ENCODE measurements at regions not wholly inside any gene's neighbourhood (a gene's known extent, or its start where the extent isn't known, plus 50 kb on each side); places are given as distances from the start of the nearest gene placed in this dataset.

- TF ChIP-seq USF2 (CRISPR knock-in tag; IDR thresholded peaks at IDR 0.05) (no peak), SMAD3 (CRISPR knock-in tag; IDR thresholded peaks at IDR 0.05; ENCODE audit: borderline replicate concordance) (no peak), USF1 (CRISPR knock-in tag; IDR thresholded peaks at IDR 0.05) (no peak), SMAD4 (CRISPR knock-in tag; IDR thresholded peaks at IDR 0.05) (no peak)
Observed at GRCh38 chr11:121741761-121742361, 289.1 kb upstream of the SORL1-AS1 start (continued).

- Mint-ChIP-seq H3K36me3 (peaks cover 14% of the 10 kb centered on the region), H3K27me3 (ENCODE audit: low read depth) (no peaks in the 10 kb centered on the region; the same call in 1 of the 2 replicates), H3K27ac (no peak overlapping the region), H3K4me1 (no peaks in the 10 kb centered on the region), H3K9me3 (peaks cover 32% of the 10 kb centered on the region), H3K4me3 (no peak overlapping the region)
- ATAC-seq: no peak
- TF ChIP-seq ZNF121 (CRISPR knock-in tag; IDR thresholded peaks at IDR 0.05) (no peak), FOXK1 (CRISPR knock-in tag; IDR thresholded peaks at IDR 0.05) (no peak), ELF4 (CRISPR knock-in tag; IDR thresholded peaks at IDR 0.05; ENCODE audit: low read depth) (no peak), AFF4 (CRISPR knock-in tag; IDR thresholded peaks at IDR 0.05; ENCODE audit: borderline replicate concordance) (no peak), MXD4 (CRISPR knock-in tag; IDR thresholded peaks at IDR 0.05; ENCODE audit: borderline replicate concordance) (no peak), MLX (CRISPR knock-in tag; IDR thresholded peaks at IDR 0.05) (no peak), EMX1 (CRISPR knock-in tag; IDR thresholded peaks at IDR 0.05) (no peak), SP1 (CRISPR knock-in tag; conservative IDR thresholded peaks at IDR 0.05) (no peak), ZNF232 (CRISPR knock-in tag; IDR thresholded peaks at IDR 0.05) (no peak), NR1H2 (CRISPR knock-in tag; IDR thresholded peaks at IDR 0.05) (no peak), SMAD3 (CRISPR knock-in tag; IDR thresholded peaks at IDR 0.05; ENCODE audit: borderline replicate concordance) (no peak), IRF1 (CRISPR knock-in tag; IDR thresholded peaks at IDR 0.05) (no peak), AR (CRISPR knock-in tag; IDR thresholded peaks at IDR 0.05) (no peak), MYBL2 (CRISPR knock-in tag; IDR thresholded peaks at IDR 0.05) (no peak), CBFB (CRISPR knock-in tag; IDR thresholded peaks at IDR 0.05; ENCODE audit: low read depth) (no peak), ZNF138 (CRISPR knock-in tag; conservative IDR thresholded peaks at IDR 0.05) (no peak), ZBTB21 (CRISPR knock-in tag; IDR thresholded peaks at IDR 0.05; ENCODE audit: borderline replicate concordance) (no peak), PREB (CRISPR knock-in tag; IDR thresholded peaks at IDR 0.05; ENCODE audit: borderline replicate concordance) (no peak), NFYB (CRISPR knock-in tag; conservative IDR thresholded peaks at IDR 0.05; ENCODE audit: low read depth) (no peak), ATF1 (CRISPR knock-in tag; IDR thresholded peaks at IDR 0.05) (no peak)
- ChIA-PET POLR2A (no interaction called here), CTCF (no interaction called here)
- no peak for DNase-seq (ENCODE audit: low spot score)
Observed at GRCh38 chr11:121741351-121741760, 288.6 kb upstream of the SORL1-AS1 start.
